Chondrocyte (in vitro differentiated cells): ENCODE measurements at regions not wholly inside any gene's neighbourhood (a gene's known extent, or its start where the extent isn't known, plus 50 kb on each side); places are given as distances from the start of the nearest gene placed in this dataset.

Source experiments
- DNase-seq: peaks from one replicate; pipeline ENCODE4 v3.0.0; 2021; ENCODE audit warnings: mixed read lengths, low spot score
- H3K27ac Mint-ChIP-seq: one replicate; pipeline ENCODE4 v1.8.0; 2021; ENCODE audit warnings: mild to moderate bottlenecking, moderate library complexity, mixed read lengths; ENCODE audit not compliant: unreplicated experiment
- H3K27me3 Mint-ChIP-seq: 2 replicates; pipeline ENCODE4 v1.8.0; 2021; ENCODE audit warnings: low read depth, mixed read lengths
- H3K36me3 Mint-ChIP-seq: 2 replicates; pipeline ENCODE4 v1.8.0; 2021; ENCODE audit warnings: low read depth, mixed read lengths
- H3K4me1 Mint-ChIP-seq: 2 replicates; pipeline ENCODE4 v1.8.0; 2021; ENCODE audit warnings: low read depth, mild to moderate bottlenecking, mixed read lengths
- H3K4me3 Mint-ChIP-seq: one replicate; pipeline ENCODE4 v1.8.0; 2021; ENCODE audit warnings: mild to moderate bottlenecking, moderate library complexity, mixed read lengths; ENCODE audit not compliant: unreplicated experiment
- H3K9me3 Mint-ChIP-seq: 2 replicates; pipeline ENCODE4 v1.8.0; 2021; ENCODE audit warnings: low read depth, mixed read lengths
- CTCF ChIP-seq: fragments of 200-600 bp; sonication (generic); IDR thresholded peaks from 2 replicates; pipeline ENCODE4 v1.5.0; 2021; ENCODE audit warnings: antibody characterized with exemption, mild to moderate bottlenecking, moderate library complexity

- no peaks in the 10 kb centered on the region for H3K36me3 Mint-ChIP-seq
Observed at GRCh38 chr22:27615408-27615807, 186.1 kb downstream of the MN1 start.

GRCh38 chr22:27616033-27616432, 185.5 kb downstream of the MN1 start:
- no peaks in the 10 kb centered on the region for H3K27me3 Mint-ChIP-seq

More at GRCh38 chr22:27615408-27615807, 186.1 kb downstream of the MN1 start:
- no peaks in the 10 kb centered on the region for H3K27me3 Mint-ChIP-seq
- peaks cover 21% of the 10 kb centered on the region for H3K4me1 Mint-ChIP-seq
- TF ChIP-seq CTCF = no peak
- DNase-seq = peak; percentile 56
- no peak overlapping the region for H3K4me3 Mint-ChIP-seq
- no peaks in the 10 kb centered on the region for H3K9me3 Mint-ChIP-seq
- no peak overlapping the region for H3K27ac Mint-ChIP-seq

GRCh38 chr22:27617214-27617881, 184.2 kb downstream of the MN1 start:
- H3K36me3 Mint-ChIP-seq = no peaks in the 10 kb centered on the region
- no peak overlapping the region for H3K4me3 Mint-ChIP-seq
- H3K9me3 Mint-ChIP-seq = no peaks in the 10 kb centered on the region
- peak; percentile 42 for TF ChIP-seq CTCF
- peaks cover 40% of the 10 kb centered on the region for H3K4me1 Mint-ChIP-seq
- no peak overlapping the region for H3K27ac Mint-ChIP-seq
- DNase-seq = peak; percentile 38
- H3K27me3 Mint-ChIP-seq = no peaks in the 10 kb centered on the region

More at GRCh38 chr22:27616033-27616432, 185.5 kb downstream of the MN1 start:
- DNase-seq = peak; percentile 36
- Mint-ChIP-seq H3K36me3 (no peaks in the 10 kb centered on the region), H3K9me3 (no peaks in the 10 kb centered on the region), H3K27ac (no peak overlapping the region), H3K4me1 (peaks cover 27% of the 10 kb centered on the region), H3K4me3 (no peak overlapping the region)
- TF ChIP-seq CTCF = no peak

GRCh38 chr22:27620367-27621154, 181.0 kb downstream of the MN1 start:
- no peaks in the 10 kb centered on the region for H3K36me3 Mint-ChIP-seq
- H3K4me3 Mint-ChIP-seq = no peak overlapping the region
- H3K9me3 Mint-ChIP-seq = no peaks in the 10 kb centered on the region

More at GRCh38 chr22:27620367-27621154, 181.0 kb downstream of the MN1 start:
- peaks cover 36% of the 10 kb centered on the region for H3K4me1 Mint-ChIP-seq
- DNase-seq = no peak
- no peak for TF ChIP-seq CTCF
- H3K27me3 Mint-ChIP-seq = no peaks in the 10 kb centered on the region
- H3K27ac Mint-ChIP-seq = no peak overlapping the region
